Neural progenitor cell (in vitro differentiated cells): ENCODE measurements at regions not wholly inside any gene's neighbourhood (a gene's known extent, or its start where the extent isn't known, plus 50 kb on each side); places are given as distances from the start of the nearest gene placed in this dataset.

Experiments used
- DNase-seq: peaks from one replicate; pipeline ENCODE4 v3.0.0-alpha.2; 2016; ENCODE audit warnings: low spot score
- H2AFZ ChIP-seq: fragments of 200-600 bp; sonication (generic); replicated peaks from 2 replicates; pipeline ENCODE4 v1.6.1; 2016; ENCODE audit warnings: antibody characterized with exemption
- H3F3A ChIP-seq: fragments of 200-600 bp; sonication (generic); 2 replicates; pipeline ENCODE4 v1.6.1; 2016; ENCODE audit warnings: antibody characterized with exemption, low read depth
- H3K27ac ChIP-seq: fragments of 200-600 bp; sonication (generic); 2 replicates; pipeline ENCODE4 v1.5.1; 2016; ENCODE audit warnings: mild to moderate bottlenecking
- H3K27me3 ChIP-seq: fragments of 200-600 bp; sonication (generic); 2 replicates; pipeline ENCODE4 v1.6.1; 2016; ENCODE audit warnings: mild to moderate bottlenecking, moderate library complexity
- H3K36me3 ChIP-seq: fragments of 200-600 bp; sonication (generic); 2 replicates; pipeline ENCODE4 v1.5.1; 2016
- H3K4me1 ChIP-seq: fragments of 200-600 bp; sonication (generic); 2 replicates; pipeline ENCODE4 v1.6.1; 2016; ENCODE audit warnings: mixed run types
- H3K4me2 ChIP-seq: fragments of 200-600 bp; sonication (generic); 2 replicates; pipeline ENCODE4 v1.6.1; 2016
- H3K4me3 ChIP-seq: fragments of 200-600 bp; sonication (generic); 2 replicates; pipeline ENCODE4 v1.5.1; 2016
- H3K79me2 ChIP-seq: fragments of 200-600 bp; sonication (generic); 2 replicates; pipeline ENCODE4 v1.6.1; 2016; ENCODE audit warnings: low read depth
- H3K9ac ChIP-seq: fragments of 200-600 bp; sonication (generic); 2 replicates; pipeline ENCODE4 v1.6.1; 2016
- H3K9me3 ChIP-seq: fragments of 200-600 bp; sonication (generic); 2 replicates; pipeline ENCODE4 v1.5.1; 2016; ENCODE audit warnings: low read depth
- H4K20me1 ChIP-seq: fragments of 200-600 bp; sonication (generic); 2 replicates; pipeline ENCODE4 v1.6.1; 2016; ENCODE audit warnings: low read depth
- H3K27ac Mint-ChIP-seq: 3 replicates; pipeline ENCODE4 v1.8.0; 2021; ENCODE audit warnings: mixed read lengths
- H3K27me3 Mint-ChIP-seq: 2 replicates; pipeline ENCODE4 v1.8.0; 2022; ENCODE audit warnings: low read depth, mild to moderate bottlenecking, inconsistent platforms, moderate library complexity, mixed read lengths; ENCODE audit not compliant: insufficient read depth
- H3K36me3 Mint-ChIP-seq: 3 replicates; pipeline ENCODE4 v1.8.0; 2021; ENCODE audit warnings: mixed read lengths
- H3K4me1 Mint-ChIP-seq: 3 replicates; pipeline ENCODE4 v1.8.0; 2021; ENCODE audit warnings: mixed read lengths
- H3K4me3 Mint-ChIP-seq: 3 replicates; pipeline ENCODE4 v1.8.0; 2021; ENCODE audit warnings: mild to moderate bottlenecking, moderate library complexity, mixed read lengths
- H3K9me3 Mint-ChIP-seq: 3 replicates; pipeline ENCODE4 v1.8.0; 2020; ENCODE audit warnings: mixed read lengths
- EZH2 ChIP-seq: fragments of 200-600 bp; sonication (generic); IDR thresholded peaks from 2 replicates; pipeline ENCODE4 v1.6.1; 2017; ENCODE audit warnings: antibody characterized with exemption, mild to moderate bottlenecking, moderate library complexity
- EZH2phosphoT487 ChIP-seq: fragments of 200-600 bp; sonication (generic); IDR thresholded peaks from 2 replicates; pipeline ENCODE4 v1.6.1; 2017; ENCODE audit warnings: antibody characterized with exemption
- TF ChIP-seq, protein P1 (sequence below): fragments of 200-600 bp; sonication (generic); IDR thresholded peaks from 2 replicates; pipeline ENCODE4 v1.5.1; 2017; ENCODE audit warnings: antibody characterized with exemption, mild to moderate bottlenecking

DNA sequence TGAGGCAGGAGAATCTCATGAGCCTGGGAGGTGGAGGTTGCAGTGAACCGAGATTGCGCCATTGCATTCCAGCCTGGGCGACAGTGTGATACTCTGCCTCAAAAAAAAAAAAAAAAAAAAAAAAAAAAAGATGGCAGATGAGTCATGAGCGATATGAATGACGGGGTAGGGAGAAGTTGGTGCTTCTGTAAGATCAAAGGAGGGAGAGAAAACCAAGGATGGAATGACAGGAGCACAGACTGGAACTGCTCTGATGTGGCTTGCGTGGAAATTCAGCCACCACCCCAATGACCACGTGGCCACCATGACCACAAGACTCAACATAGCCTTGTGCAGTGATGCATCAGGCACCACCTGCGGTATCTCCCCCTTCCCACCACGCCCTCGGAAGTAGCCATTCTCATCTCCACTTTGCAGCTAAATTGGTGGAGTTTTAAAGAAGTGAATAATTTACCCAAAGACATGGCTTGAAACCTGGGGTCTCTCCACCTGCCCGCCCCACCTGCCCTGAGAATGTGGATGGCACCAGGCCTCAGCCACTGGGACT lies 96.0 kb downstream of the ACKR3 start:
- Histone ChIP-seq H3K4me2 (no peak overlapping the region), H4K20me1 (no peaks in the 10 kb centered on the region), H3K36me3 (no peaks in the 10 kb centered on the region), H2AFZ (no peak overlapping the region), H3K79me2 (no peaks in the 10 kb centered on the region), H3K4me1 (peaks cover 16% of the 10 kb centered on the region), H3K27ac (no peak overlapping the region), H3F3A (peaks cover 12% of the 10 kb centered on the region), H3K4me3 (no peak overlapping the region), H3K9ac (no peak overlapping the region), H3K9me3 (no peaks in the 10 kb centered on the region), H3K27me3 (no peaks in the 10 kb centered on the region)
- Mint-ChIP-seq H3K36me3 (no peaks in the 10 kb centered on the region), H3K9me3 (peaks cover 13% of the 10 kb centered on the region), H3K4me1 (peaks cover 28% of the 10 kb centered on the region), H3K27ac (no peak overlapping the region), H3K4me3 (no peak overlapping the region), H3K27me3 (peaks cover 2% of the 10 kb centered on the region)
- no peak for DNase-seq
- no peak for TF ChIP-seq EZH2
- TF ChIP-seq EZH2phosphoT487: no peak
- TF ChIP-seq, protein P1, sequence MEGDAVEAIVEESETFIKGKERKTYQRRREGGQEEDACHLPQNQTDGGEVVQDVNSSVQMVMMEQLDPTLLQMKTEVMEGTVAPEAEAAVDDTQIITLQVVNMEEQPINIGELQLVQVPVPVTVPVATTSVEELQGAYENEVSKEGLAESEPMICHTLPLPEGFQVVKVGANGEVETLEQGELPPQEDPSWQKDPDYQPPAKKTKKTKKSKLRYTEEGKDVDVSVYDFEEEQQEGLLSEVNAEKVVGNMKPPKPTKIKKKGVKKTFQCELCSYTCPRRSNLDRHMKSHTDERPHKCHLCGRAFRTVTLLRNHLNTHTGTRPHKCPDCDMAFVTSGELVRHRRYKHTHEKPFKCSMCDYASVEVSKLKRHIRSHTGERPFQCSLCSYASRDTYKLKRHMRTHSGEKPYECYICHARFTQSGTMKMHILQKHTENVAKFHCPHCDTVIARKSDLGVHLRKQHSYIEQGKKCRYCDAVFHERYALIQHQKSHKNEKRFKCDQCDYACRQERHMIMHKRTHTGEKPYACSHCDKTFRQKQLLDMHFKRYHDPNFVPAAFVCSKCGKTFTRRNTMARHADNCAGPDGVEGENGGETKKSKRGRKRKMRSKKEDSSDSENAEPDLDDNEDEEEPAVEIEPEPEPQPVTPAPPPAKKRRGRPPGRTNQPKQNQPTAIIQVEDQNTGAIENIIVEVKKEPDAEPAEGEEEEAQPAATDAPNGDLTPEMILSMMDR: no peak

DNA sequence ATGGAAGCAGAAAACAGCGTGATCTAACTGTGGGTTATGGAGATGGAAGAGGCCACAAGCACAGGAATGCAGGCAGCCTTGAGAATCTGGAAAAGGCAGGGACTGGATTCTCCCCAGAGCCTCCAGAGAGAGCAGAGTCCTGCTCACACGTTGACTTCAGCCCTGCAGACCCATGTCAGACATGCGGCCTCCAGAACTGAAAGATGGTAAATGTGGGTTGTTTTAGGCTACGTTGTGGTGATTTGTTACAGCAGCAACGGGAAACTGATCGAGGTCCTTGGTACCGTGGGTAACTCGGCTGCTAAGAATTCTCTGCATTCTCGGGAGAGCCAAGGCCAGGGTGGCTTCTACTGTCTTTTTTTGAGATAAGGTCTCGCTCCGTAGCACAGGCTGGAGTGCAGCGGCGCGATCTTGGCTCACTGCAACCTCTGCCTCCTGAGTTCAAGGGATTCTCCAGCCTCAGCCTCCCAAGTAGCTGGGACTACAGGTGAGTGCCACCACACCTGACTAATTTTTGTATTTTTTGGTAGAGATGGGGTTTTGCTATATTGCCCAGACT lies 97.1 kb downstream of the ACKR3 start:
- H2AFZ ChIP-seq: no peak overlapping the region
- H3K9me3 Mint-ChIP-seq: peaks cover 16% of the 10 kb centered on the region
- no peak overlapping the region for H3K27ac ChIP-seq
- H3K4me3 Mint-ChIP-seq: no peak overlapping the region
- no peaks in the 10 kb centered on the region for H3K36me3 Mint-ChIP-seq
- no peak overlapping the region for H3K27ac Mint-ChIP-seq
- peaks cover 28% of the 10 kb centered on the region for H3K4me1 Mint-ChIP-seq
- no peaks in the 10 kb centered on the region for H3K79me2 ChIP-seq
- H4K20me1 ChIP-seq: no peaks in the 10 kb centered on the region
- peaks cover 5% of the 10 kb centered on the region for H3F3A ChIP-seq
- no peak overlapping the region for H3K4me2 ChIP-seq
- H3K27me3 Mint-ChIP-seq: peaks cover 6% of the 10 kb centered on the region
- no peak overlapping the region for H3K9ac ChIP-seq
- TF ChIP-seq, protein P1: no peak
- no peak for TF ChIP-seq EZH2
- no peak for TF ChIP-seq EZH2phosphoT487
- H3K4me1 ChIP-seq: peaks cover 5% of the 10 kb centered on the region
- no peak for DNase-seq
- H3K4me3 ChIP-seq: no peak overlapping the region
- no peaks in the 10 kb centered on the region for H3K9me3 ChIP-seq
- H3K36me3 ChIP-seq: no peaks in the 10 kb centered on the region
- H3K27me3 ChIP-seq: no peaks in the 10 kb centered on the region

DNA sequence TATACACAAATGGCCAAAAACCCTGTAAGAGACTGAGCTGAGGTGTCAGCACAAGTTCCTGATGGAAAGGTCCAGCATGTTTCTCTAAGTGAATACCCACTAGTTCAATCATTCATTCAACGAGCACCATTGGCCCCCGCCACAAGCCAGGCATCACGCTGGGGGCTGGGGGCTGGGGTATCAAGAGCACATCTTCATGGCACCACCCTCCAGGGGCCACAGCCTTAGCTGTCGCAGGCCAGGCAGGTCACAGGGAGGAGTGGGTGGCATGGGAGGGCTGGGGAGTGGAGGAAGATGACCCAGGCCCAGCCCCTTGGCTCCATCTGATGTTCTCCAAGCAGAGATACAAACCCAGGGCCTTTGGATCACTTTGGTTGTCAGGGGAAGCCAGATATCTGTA lies 97.9 kb downstream of the ACKR3 start:
- H3K36me3 Mint-ChIP-seq: no peaks in the 10 kb centered on the region
- H3K27me3 Mint-ChIP-seq: peaks cover 6% of the 10 kb centered on the region
- peaks cover 16% of the 10 kb centered on the region for H3K9me3 Mint-ChIP-seq

More for the DNA sequence above, 97.9 kb downstream of the ACKR3 start:
- Histone ChIP-seq H3K9me3 (no peaks in the 10 kb centered on the region), H3K27me3 (no peaks in the 10 kb centered on the region), H3K79me2 (no peaks in the 10 kb centered on the region), H2AFZ (no peak overlapping the region), H3K4me2 (no peak overlapping the region), H4K20me1 (no peaks in the 10 kb centered on the region), H3F3A (no peaks in the 10 kb centered on the region), H3K27ac (no peak overlapping the region), H3K4me1 (no peaks in the 10 kb centered on the region), H3K4me3 (no peak overlapping the region), H3K9ac (no peak overlapping the region), H3K36me3 (no peaks in the 10 kb centered on the region)
- DNase-seq: no peak
- Mint-ChIP-seq H3K4me1 (peaks cover 29% of the 10 kb centered on the region), H3K4me3 (no peak overlapping the region), H3K27ac (no peak overlapping the region)
- TF ChIP-seq, protein P1: no peak
- TF ChIP-seq EZH2 (no peak), EZH2phosphoT487 (no peak)
